ENCODE measurements at regions not wholly inside any gene's neighbourhood (a gene's known extent, or its start where the extent isn't known, plus 50 kb on each side); places are given as distances from the start of the nearest gene placed in this dataset.

DNA sequence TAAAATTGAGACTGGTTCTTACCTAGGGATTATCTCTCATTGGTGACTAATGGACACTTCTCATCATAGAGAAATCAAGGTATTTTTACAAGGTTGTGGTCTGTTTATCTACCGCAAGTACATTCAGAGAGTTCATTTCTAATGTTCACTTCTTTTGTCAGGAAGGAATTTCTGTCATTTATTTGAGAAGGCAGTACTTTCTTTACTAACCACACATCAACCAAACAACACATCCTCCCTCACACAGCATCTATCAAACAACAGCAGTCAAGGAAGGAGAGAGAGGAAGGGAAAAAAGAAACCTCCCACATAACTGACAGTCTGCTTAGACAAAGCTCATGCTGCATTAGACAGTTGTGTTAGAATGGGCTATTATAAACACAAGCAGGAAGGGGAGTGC, 182.3 kb upstream of the KLF12 start:
- no peak overlapping the region for H3K27ac ChIP-seq
- ChIA-PET POLR2A (ENCODE audit: low non-redundant PET) (no interaction called here), CTCF (no interaction called here)
- TF ChIP-seq, protein P1, sequence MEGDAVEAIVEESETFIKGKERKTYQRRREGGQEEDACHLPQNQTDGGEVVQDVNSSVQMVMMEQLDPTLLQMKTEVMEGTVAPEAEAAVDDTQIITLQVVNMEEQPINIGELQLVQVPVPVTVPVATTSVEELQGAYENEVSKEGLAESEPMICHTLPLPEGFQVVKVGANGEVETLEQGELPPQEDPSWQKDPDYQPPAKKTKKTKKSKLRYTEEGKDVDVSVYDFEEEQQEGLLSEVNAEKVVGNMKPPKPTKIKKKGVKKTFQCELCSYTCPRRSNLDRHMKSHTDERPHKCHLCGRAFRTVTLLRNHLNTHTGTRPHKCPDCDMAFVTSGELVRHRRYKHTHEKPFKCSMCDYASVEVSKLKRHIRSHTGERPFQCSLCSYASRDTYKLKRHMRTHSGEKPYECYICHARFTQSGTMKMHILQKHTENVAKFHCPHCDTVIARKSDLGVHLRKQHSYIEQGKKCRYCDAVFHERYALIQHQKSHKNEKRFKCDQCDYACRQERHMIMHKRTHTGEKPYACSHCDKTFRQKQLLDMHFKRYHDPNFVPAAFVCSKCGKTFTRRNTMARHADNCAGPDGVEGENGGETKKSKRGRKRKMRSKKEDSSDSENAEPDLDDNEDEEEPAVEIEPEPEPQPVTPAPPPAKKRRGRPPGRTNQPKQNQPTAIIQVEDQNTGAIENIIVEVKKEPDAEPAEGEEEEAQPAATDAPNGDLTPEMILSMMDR (conservative IDR thresholded peaks at IDR 0.05; ENCODE audit: low read depth): no peak
- DNase-seq (ENCODE audit: low spot score): no peak

DNA sequence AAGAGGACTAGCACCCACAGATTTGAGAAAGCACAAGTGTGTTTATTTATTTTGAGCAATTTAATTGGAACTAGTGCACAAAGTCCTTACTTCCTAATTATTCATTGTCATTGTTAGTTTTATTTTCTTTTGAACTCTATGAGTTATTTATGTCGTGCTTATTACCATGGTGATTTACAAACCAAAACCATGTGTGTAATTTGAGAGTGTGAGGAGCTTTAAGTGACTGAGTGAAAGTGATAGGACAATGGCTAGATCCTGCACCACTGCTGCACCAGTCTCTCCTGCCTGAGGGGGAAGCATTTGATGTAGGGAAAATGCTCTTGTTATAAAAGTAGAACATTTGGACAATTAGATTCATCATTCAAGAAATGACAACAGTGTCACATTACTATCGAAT, 172.3 kb upstream of the KLF12 start:
- ChIA-PET POLR2A (ENCODE audit: low non-redundant PET) (no interaction called here), CTCF (no interaction called here)
- no peak for DNase-seq (ENCODE audit: low spot score)
- TF ChIP-seq, protein P1 (conservative IDR thresholded peaks at IDR 0.05; ENCODE audit: low read depth): no peak
- no peak overlapping the region for H3K27ac ChIP-seq

- no peak for DNase-seq (ENCODE audit: low spot score)
- CTCF ChIA-PET: no interaction called here
- TF ChIP-seq, protein P1 (conservative IDR thresholded peaks at IDR 0.05; ENCODE audit: low read depth): no peak
- H3K27ac ChIP-seq: no peak overlapping the region
- POLR2A ChIA-PET (ENCODE audit: low non-redundant PET): no interaction called here
These were observed 171.7 kb upstream of the KLF12 start for GRCh38 chr13:74305876-74306275.

DNA sequence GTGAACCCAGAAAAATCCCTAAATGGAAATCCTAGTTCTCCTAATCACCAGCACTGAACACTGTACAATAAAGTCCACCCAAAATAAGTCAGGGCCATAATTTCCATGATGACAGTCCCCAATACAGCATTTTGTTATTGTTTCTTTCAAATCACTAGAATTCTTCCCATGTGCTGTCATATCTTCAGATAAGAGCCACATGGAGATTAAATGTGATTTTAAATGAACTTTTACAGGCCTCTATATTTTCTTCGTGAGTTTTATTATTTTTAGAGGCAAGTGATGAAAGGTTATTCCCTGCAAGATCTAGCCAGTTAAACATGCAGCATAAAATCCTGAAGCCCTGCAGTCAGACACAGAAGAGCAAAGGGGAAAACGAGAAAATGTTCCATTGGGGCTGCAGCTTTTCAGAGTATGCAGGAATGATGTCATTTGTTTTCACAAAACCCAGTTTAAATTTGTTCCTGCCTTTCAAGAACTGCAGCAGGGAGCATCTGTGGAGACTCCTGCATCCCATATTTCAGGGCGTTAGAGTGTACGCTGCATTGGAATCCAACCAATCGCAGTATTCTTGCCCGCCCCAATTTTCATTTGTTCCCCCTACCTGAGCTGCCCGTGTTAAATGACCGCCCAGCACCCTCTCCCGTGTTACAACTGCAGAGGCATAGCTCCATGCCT, 167.2 kb upstream of the KLF12 start:
- no peak overlapping the region for H3K27ac ChIP-seq
- TF ChIP-seq, protein P1 (conservative IDR thresholded peaks at IDR 0.05; ENCODE audit: low read depth): no peak
- DNase-seq (ENCODE audit: low spot score): no peak
- ChIA-PET CTCF (no interaction called here), POLR2A (ENCODE audit: low non-redundant PET) (no interaction called here)

GRCh38 chr13:74300162-74300561, 166.0 kb upstream of the KLF12 start:
- DNase-seq (ENCODE audit: low spot score): no peak
- ChIA-PET CTCF (no interaction called here), POLR2A (ENCODE audit: low non-redundant PET) (no interaction called here)
- TF ChIP-seq, protein P1 (conservative IDR thresholded peaks at IDR 0.05; ENCODE audit: low read depth): no peak
- no peak overlapping the region for H3K27ac ChIP-seq

DNA sequence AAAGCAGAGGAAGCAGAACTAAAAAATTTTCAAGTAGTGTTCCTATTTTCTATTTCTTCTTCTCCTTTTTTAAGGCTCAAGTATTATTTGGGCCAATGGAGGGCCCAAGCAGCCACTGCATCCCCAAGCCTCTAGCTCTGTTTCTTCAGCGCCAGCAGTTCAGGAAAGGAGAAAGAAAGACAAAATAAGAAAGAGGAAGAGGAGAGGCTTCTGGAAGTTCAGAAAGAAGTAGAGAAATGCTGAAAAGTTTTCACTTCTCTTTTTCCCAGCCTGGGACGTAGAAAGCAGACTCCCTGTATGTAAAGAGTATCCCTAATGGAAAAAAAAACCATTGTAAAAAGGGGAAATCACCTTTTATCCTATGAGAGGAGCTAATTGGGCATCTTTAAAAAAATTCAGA, 165.5 kb upstream of the KLF12 start:
- TF ChIP-seq, protein P1 (conservative IDR thresholded peaks at IDR 0.05; ENCODE audit: low read depth): no peak
- CTCF ChIA-PET: no interaction called here
- DNase-seq (ENCODE audit: low spot score): no peak
- POLR2A ChIA-PET (ENCODE audit: low non-redundant PET): no interaction called here
- no peak overlapping the region for H3K27ac ChIP-seq
